ENCODE measurements at regions not wholly inside any gene's neighbourhood (a gene's known extent, or its start where the extent isn't known, plus 50 kb on each side); places are given as distances from the start of the nearest gene placed in this dataset.

DNA sequence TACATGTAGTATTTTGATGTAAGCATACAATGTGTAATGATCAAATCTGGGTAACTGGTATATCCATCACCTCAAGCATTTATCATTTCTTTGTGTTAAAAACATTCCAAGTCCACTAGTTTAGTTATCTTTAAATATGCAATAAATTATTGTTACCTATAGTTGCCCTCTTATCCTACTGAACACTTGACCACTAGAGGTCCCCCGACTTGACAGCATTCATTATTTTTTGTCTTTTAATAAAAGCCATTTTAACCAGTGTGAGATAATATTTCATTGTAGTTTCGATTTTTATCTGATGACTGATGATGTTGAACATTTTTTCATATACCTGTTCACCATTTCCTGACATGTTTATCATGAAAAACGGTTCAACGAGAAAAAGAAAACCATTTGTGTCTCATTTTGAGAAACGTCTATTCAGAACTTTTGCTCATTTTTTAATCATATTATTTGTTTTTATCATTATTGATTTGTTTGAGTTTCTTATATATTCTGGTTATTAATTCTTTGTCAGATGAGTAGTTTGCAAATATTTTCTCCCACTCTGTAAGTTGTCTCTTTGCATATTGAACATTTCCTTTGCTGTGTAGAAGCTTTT, 199.0 kb upstream of the CXXC4 start:
- Mint-ChIP-seq H3K4me3 (ENCODE audit: unreplicated experiment) (no peak overlapping the region), H3K4me1 (ENCODE audit: unreplicated experiment) (no peaks in the 10 kb centered on the region), H3K27me3 (ENCODE audit: unreplicated experiment) (no peaks in the 10 kb centered on the region), H3K27ac (ENCODE audit: unreplicated experiment) (no peak overlapping the region), H3K36me3 (ENCODE audit: unreplicated experiment) (no peaks in the 10 kb centered on the region), H3K9me3 (ENCODE audit: unreplicated experiment) (peaks cover 5% of the 10 kb centered on the region)
- no peak for DNase-seq (ENCODE audit: extremely low spot score, unreplicated experiment)
- TF ChIP-seq, protein P1, sequence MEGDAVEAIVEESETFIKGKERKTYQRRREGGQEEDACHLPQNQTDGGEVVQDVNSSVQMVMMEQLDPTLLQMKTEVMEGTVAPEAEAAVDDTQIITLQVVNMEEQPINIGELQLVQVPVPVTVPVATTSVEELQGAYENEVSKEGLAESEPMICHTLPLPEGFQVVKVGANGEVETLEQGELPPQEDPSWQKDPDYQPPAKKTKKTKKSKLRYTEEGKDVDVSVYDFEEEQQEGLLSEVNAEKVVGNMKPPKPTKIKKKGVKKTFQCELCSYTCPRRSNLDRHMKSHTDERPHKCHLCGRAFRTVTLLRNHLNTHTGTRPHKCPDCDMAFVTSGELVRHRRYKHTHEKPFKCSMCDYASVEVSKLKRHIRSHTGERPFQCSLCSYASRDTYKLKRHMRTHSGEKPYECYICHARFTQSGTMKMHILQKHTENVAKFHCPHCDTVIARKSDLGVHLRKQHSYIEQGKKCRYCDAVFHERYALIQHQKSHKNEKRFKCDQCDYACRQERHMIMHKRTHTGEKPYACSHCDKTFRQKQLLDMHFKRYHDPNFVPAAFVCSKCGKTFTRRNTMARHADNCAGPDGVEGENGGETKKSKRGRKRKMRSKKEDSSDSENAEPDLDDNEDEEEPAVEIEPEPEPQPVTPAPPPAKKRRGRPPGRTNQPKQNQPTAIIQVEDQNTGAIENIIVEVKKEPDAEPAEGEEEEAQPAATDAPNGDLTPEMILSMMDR (IDR thresholded peaks at IDR 0.05) = no peak

DNA sequence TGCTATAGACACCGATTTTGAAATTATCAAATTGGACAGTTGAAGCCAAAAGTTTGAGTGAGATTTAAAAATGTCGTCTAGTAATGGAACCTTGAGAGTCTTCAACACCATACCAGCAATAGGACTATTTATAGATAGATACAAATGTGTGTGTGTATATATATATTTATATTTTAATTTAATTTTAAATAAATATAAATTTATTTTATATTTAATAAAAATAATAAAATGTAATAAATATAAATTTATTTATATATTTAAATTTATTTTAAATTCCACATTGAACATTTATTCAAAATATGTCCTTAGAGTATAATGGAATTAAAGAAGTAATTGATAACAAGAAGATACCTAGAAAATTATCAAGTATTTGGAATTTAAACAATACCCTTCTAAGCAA, 221.9 kb upstream of the CXXC4 start:
- no peak overlapping the region for H3K27ac Mint-ChIP-seq (ENCODE audit: unreplicated experiment)
- TF ChIP-seq, protein P1 (IDR thresholded peaks at IDR 0.05) = no peak
- H3K27me3 Mint-ChIP-seq (ENCODE audit: unreplicated experiment) = no peaks in the 10 kb centered on the region
- DNase-seq (ENCODE audit: extremely low spot score, unreplicated experiment) = no peak
- H3K36me3 Mint-ChIP-seq (ENCODE audit: unreplicated experiment) = no peaks in the 10 kb centered on the region
- H3K4me3 Mint-ChIP-seq (ENCODE audit: unreplicated experiment) = no peak overlapping the region
- peaks cover 11% of the 10 kb centered on the region for H3K9me3 Mint-ChIP-seq (ENCODE audit: unreplicated experiment)
- no peaks in the 10 kb centered on the region for H3K4me1 Mint-ChIP-seq (ENCODE audit: unreplicated experiment)

GRCh38 chr4:104719539-104720230, 225.0 kb upstream of the CXXC4 start:
- TF ChIP-seq, protein P1 (IDR thresholded peaks at IDR 0.05) = no peak
- Mint-ChIP-seq H3K4me1 (ENCODE audit: unreplicated experiment) (no peaks in the 10 kb centered on the region), H3K4me3 (ENCODE audit: unreplicated experiment) (no peak overlapping the region), H3K9me3 (ENCODE audit: unreplicated experiment) (peaks cover 6% of the 10 kb centered on the region), H3K27me3 (ENCODE audit: unreplicated experiment) (no peaks in the 10 kb centered on the region), H3K36me3 (ENCODE audit: unreplicated experiment) (no peaks in the 10 kb centered on the region), H3K27ac (ENCODE audit: unreplicated experiment) (no peak overlapping the region)
- DNase-seq (ENCODE audit: extremely low spot score, unreplicated experiment) = no peak

DNA sequence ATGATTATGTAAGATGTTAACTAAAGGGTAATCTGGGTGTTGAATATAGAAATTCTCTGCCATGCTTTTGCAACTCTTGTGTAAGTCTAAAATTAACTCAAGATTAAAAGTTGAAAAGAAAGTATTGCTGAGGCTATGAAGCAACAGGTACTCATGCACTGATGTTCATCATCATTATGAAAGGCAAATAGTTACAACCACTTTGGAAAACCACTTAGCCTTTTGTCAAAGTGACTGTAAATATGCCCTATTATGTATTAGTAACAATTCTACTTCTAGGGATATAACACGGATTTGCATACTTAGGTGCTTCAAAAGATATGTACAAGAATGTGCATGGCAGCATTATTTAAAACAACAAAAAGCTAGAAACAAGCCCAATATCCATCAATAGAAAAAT, 227.8 kb upstream of the CXXC4 start:
- no peak overlapping the region for H3K4me3 Mint-ChIP-seq (ENCODE audit: unreplicated experiment)

GRCh38 chr4:104726002-104726401, 231.3 kb upstream of the CXXC4 start:
- H3K9me3 Mint-ChIP-seq (ENCODE audit: unreplicated experiment) = peaks cover 4% of the 10 kb centered on the region
- no peak overlapping the region for H3K4me3 Mint-ChIP-seq (ENCODE audit: unreplicated experiment)
- no peaks in the 10 kb centered on the region for H3K27me3 Mint-ChIP-seq (ENCODE audit: unreplicated experiment)
- TF ChIP-seq, protein P1 (IDR thresholded peaks at IDR 0.05) = no peak
- no peaks in the 10 kb centered on the region for H3K36me3 Mint-ChIP-seq (ENCODE audit: unreplicated experiment)
- H3K27ac Mint-ChIP-seq (ENCODE audit: unreplicated experiment) = no peak overlapping the region
- DNase-seq (ENCODE audit: extremely low spot score, unreplicated experiment) = no peak
- H3K4me1 Mint-ChIP-seq (ENCODE audit: unreplicated experiment) = no peaks in the 10 kb centered on the region

More for the DNA sequence above, 227.8 kb upstream of the CXXC4 start:
- H3K27me3 Mint-ChIP-seq (ENCODE audit: unreplicated experiment) = no peaks in the 10 kb centered on the region
- H3K36me3 Mint-ChIP-seq (ENCODE audit: unreplicated experiment) = no peaks in the 10 kb centered on the region
- no peaks in the 10 kb centered on the region for H3K4me1 Mint-ChIP-seq (ENCODE audit: unreplicated experiment)
- no peaks in the 10 kb centered on the region for H3K9me3 Mint-ChIP-seq (ENCODE audit: unreplicated experiment)
- DNase-seq (ENCODE audit: extremely low spot score, unreplicated experiment) = no peak
- TF ChIP-seq, protein P1 (IDR thresholded peaks at IDR 0.05) = no peak
- no peak overlapping the region for H3K27ac Mint-ChIP-seq (ENCODE audit: unreplicated experiment)
